Lung microvascular endothelial cell (primary cell): ENCODE measurements at regions not wholly inside any gene's neighbourhood (a gene's known extent, or its start where the extent isn't known, plus 50 kb on each side); places are given as distances from the start of the nearest gene placed in this dataset.

Source experiments
- DNase-seq, 2 donors: peaks; one replicate each; pipeline versions ENCODE4 v3.0.0 to v3.0.0-alpha.2; 2010; ENCODE audit warnings: low read depth in 2 of 2

DNA sequence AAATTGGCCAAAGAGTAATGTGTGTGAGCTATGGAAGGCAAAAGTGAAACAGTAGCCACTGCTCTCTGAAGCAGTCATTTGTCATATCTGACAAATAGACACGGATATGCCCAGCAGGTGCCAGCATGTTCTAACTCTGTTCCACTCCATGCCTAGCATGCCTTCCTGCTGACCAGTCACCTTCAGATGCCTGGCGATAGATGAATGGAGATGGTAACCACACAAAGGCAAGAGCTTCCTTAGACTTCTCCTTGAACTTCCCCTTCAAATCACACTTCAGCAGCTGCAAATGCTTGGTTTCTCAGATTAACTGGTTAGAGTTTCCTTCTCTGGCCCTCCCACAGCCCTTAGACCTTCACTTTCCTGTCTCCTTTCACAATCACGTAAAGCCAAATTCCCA is 429.9 kb downstream of the DAD1 start:
- no peak for DNase-seq

DNA sequence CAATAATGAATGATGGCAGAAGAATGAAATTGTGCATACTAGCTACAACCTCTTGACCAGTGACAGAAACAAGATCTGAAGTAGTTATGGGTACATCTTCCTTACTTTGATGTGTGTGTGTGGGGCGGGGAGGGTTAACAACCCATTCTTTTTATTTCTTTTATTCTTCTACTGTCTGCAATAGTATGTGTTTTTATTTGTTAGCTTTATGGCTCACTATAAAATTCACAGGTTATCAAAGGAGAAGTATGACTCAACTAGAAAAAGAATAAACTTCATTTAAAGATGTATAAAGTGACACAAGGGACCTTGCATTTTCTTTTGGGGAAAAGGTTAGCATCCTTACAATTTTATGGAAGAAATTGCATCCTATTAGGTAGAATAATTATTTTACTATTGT is 430.5 kb downstream of the DAD1 start:
- no peak for DNase-seq

DNA sequence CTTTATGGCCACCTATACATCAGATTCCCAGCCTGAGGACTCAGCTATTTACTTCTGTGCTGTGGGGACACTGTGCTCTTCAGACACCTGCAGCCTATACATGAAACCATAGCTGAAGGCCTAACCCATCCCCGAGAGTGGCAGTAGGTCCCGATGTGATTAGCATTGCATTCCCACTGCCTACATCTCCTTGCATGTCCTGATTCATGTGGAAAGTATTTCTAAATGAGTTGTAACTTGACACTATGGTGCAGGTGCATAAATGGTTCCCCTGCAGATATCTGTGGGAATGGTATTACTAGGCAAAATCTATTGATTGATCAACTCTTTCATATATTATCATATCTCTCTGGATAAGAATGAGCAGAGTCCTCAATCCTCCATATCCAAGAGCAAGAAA is 433.5 kb downstream of the DAD1 start:
- DNase-seq, result no peak

DNA sequence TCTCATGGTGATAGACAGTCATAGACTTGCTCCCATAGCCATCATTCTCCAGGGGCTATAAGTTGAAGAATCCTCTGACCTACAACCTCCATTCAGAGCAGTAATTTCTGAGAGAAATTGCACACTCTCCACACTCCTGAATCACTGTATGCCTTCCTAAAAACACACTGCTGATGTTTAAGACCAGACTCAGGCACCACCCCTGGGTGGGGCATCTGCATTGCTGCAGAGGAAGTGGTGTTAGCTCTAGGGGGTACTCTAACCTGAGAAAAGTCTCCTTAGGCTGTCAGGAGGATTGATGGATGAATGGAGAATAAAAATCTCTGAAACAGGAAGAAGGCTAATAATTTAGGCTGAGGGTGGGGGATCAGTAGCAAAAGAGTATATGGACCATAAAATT is 436.1 kb downstream of the DAD1 start:
- no peak for DNase-seq

DNA sequence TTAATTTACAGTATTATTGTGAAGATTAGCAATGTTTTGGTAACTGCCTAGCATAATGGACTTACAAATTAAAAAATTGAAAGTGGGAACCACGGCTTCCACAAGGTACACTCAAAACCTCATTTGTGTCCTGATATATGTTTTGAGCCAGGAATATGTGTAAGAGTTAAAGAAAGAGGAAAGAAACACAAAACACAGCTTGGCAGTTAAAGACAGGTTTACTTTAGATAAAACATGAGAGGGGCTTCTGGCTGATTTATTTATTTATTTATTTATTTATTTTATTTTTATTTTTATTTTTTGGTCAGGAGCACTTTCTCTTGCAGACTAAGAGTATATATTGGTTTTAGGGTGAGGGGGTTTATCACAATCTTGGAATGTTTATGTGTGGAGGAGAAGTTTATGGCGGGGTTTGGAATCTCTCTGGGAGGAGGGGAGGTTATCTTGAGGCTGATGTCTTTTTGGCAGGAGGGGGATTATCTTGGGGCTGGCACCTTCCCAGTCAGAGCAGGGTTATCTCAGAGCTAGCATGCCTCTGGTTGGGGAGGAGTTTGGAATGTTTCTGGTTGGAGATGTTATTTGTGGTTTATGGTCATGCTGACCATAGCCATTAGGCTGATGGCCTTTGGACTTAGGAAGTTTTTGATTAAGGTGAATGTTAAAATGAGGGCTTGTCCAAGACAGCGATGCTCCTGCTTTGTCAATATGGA is 436.7 kb downstream of the DAD1 start:
- DNase-seq, result no peak

DNA sequence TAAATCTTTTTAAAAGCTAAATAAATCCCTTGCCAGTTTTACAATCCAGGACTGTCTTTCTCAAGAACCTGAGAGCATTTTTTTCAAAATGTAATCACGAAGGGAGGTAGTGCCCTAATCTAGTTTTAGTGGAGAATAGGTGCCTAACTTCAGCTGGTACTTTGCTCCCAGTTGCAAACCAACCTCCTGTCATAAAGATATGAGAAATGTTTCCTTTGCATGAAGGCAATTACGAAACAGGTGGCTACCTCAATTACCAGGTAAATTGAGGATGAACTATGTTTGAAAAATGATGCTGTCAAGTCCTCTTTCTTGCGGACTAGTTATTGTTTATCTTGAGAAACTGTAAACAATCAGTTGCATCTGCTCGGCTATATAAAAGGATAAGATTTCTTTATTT is 437.9 kb downstream of the DAD1 start:
- no peak for DNase-seq

DNA sequence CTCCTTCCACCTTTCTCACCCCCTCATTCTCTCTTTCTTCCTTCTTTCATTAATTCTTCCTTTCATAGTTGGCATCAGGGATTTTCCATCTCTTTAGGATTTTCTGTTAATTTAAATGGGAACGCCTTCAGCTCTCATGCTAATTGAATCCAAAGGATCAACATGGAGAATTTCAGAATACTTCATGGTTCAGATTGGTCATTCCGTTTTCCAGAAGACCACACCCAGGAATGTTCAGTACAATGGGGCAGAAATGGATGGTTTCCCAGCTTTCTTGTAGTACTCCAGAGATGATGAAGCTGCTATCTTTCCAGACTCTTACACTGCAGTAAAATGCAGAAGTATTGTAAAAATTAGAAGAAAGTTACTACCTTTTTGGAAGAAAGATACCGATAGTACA is 440.0 kb downstream of the DAD1 start:
- DNase-seq, result no peak

DNA sequence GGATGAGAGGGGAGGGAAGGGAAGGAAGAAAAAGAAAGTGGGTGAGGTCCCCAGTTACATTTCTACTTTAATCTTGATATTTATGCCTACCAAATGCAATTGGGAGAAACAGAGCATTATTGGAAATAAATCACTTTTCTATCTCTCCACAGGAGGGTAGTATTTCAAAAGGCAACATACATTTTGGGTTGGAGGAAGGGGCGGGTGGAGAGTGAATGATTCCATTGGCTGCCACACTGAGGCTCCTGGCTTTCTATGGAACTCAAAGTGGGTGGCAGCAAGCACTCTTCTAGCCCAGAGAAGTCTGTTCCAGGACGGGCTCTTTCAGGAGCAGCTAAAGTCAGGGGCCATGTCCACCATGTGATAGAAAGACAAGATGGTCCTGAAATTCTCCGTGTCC is 441.3 kb downstream of the DAD1 start:
- DNase-seq, result no peak

DNA sequence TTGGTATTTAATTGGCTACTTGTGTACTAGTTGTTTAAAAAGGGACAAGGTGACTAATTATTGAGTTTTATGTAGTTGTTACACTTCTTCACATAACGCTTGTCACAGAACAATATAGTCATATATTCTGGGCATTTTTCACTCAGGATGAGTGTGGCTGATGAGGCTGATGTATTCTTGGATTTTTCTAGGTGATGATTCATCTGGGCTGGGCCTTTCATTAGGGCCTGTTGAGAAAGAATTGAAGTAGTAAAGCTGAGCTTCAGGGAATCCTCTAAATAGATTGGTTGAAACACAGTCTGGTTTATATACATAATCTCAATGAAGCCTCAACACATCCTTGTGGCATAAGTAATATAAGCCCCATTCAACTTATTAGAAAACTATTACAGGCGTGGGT is 445.7 kb downstream of the DAD1 start:
- no peak for DNase-seq

DNA sequence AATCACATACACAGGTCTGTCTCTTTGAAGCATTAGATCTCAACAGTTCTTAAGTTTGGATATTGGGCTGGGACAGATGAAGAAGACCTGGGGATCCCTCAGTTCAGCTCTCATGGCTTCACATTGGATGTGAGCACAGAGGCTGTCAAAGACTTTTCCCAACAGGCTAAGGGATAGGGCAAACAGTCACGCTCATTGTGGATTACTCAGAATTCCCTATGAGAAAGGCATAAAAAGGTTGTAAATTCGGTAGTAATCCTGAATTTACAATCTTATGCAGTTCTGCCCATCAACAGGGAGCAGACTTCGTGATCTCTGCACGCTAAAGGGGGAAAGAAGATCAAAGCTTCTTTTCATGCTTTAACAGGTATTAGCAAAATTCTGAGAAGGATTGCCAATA is 448.4 kb downstream of the DAD1 start:
- no peak for DNase-seq

DNA sequence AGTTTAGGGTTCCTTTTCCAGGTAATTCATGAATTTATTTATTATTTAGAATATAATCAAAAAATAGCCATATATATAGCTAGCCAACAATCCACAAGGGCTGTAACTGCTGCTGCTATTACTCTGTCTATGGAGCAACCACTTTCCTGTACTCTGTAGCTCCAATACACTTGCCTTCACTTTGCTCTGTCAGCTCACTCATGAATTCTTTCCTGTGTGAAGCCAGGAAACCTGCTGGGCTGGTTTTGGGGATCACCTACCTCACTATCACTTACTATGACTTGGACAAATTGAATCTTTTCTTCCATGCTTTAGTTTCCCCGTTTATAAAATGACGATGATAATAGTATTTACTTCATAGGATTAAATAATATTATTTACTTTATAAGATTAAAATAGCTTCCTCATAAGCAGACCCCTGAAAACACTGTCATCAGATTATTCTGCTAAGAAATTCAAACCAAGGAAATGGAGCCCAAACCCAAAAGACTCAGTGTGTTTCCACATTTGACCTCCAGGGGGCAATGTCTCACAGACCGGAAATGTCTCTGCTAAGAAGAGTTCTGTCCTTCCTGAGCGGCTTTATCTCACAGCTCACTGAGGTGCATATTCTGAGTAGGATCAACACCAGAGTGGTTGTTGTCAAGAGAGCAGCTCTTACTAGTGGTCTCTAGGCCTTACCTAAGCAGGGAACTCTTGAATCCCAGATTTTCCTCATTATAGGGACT is 457.1 kb downstream of the DAD1 start:
- peak in 1 of 2 donors; percentile 2 for DNase-seq

DNA sequence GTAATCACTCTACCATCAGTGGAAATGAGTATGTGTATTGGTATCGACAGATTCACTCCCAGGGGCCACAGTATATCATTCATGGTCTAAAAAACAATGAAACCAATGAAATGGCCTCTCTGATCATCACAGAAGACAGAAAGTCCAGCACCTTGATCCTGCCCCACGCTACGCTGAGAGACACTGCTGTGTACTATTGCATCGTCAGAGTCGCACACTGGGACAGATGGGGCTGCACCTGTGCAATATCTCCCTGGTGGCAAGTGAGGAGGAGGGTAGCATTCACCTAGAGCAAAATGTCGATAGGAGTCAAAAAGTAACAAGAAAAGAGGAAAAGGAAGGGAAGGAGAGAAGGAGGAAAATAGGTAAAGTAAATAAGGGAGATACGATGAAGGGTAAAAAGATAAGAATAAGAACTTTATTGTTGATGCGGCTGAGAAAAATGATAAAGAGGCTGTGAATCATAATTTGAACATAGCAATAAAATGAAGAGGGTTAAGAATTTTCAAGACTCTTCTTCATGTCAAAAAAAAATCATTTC is 450.5 kb upstream of the OR4E1 start:
- no peak for DNase-seq

DNA sequence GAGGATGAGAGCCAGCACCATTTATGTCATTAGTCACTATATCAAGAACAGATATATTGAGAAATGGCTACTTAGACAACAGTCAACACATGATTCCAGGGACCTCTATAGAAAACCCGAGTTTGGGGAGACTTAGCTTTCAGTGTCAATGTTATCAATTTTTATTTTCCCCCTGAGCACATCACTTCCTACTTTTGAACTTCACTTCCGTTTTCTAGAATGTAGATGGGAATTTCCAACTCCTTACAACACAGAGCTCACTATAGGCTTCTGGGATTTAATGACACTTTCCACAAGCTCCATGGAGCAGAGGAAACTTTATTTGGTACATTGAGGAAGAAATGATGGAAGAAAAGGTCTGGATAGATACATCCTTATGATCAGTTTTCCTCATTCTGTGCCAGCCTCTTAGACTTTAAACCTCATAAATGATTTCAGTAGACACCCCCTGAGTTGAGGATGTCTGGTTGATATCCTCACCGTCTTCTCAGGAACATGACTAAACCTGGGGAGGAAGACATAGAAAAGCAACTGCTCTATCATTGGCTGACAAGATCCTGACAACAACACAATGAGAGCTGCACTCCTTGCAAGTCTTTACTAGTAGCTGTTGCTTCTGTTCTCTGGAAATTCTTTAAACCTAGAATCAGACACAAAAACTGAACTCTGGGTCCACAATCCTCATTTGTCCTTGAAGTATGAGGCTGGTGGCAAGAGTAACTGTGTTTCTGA is 449.4 kb upstream of the OR4E1 start:
- no peak for DNase-seq

DNA sequence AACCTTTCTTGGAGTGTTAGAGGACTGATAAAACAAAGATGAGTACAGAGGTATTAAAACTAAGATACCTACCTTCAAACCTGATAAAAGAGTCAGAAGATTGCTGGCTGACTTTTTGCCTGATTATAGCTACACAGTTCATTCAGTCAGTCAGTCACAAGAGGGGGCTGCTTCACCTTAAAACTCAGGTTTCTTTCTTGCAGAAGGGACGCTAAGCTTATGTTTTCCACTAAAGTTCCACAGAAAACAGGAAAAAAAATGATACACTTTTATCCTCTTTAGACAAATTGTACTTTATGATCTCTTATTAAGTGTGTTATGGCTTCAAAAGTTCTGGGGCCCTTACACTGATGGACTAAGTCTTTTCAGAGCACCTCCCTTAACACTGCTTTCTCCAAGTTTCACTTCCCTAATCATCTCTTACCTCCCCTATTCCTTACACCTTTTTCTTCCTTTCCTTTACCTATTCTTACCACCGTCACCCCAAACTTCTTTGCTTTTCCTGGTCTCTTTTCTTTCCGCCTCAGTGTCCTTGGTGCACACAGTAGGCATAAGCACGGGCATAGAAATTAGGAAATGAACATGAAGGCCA is 448.7 kb upstream of the OR4E1 start:
- no peak for DNase-seq

DNA sequence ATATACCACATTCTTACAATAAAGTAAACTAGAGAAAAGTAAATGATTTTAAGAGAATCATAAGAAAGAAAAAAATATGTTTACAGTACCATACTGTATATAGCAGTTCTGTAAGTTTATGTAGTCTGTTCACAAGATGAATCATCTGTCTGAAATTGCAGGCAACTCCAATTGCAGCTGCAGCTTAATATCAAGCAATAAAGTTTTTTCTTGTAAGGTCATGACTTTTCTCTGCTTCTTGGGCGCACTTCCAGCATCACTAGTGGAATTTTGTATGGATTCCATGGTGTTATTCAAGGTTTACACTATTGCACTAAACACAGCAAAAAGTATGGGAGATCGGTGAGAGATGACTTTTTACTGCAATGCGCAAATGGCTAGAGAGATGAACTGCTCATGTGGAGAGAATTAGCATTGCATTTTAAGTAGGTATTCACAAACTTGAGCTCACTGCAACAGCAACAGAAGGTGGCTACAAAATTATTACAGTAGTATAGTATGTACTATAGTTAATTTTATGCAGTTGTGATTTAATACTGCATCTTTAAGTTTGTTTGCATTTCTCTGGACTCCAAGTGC is 445.4 kb upstream of the OR4E1 start:
- no peak for DNase-seq

DNA sequence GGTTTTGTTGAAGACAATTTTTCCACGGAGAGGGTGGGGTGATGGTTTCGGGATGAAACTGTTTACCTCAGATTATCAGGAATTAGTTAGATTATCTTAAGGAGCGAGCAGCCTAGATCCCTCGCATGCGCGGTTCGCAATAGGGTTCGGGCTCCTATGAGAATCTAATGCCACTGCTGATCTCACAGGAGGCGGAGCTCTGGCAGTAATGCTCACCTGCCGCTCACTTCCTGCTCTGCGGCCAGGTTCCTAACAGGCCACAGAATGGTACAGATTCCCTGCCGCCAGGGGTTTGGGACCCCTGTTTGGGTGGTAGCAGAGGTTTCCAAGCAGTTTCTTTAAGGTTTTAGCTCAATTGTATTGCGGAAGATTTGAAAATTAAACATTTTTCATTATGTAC is 439.8 kb upstream of the OR4E1 start:
- no peak for DNase-seq

DNA sequence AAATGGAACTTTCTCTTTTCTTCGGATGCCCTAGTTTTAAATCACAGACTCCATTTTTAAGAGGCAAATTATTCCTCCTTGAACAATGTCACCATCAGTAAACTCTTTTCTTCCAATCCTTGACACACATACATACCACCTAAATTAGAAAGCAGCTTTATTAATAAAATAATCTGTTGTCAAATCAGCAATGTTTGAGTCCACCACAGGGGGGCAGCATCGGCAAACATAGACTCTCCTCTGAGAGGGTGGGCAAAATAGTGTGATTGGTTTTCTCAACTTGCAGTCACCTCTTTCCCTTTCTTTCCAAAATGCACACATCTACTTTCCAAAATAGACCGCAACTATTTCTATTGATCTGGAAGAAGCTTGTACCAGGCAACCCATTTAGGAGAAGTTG is 438.4 kb upstream of the OR4E1 start:
- peak in 1 of 2 donors; percentile 15 for DNase-seq

DNA sequence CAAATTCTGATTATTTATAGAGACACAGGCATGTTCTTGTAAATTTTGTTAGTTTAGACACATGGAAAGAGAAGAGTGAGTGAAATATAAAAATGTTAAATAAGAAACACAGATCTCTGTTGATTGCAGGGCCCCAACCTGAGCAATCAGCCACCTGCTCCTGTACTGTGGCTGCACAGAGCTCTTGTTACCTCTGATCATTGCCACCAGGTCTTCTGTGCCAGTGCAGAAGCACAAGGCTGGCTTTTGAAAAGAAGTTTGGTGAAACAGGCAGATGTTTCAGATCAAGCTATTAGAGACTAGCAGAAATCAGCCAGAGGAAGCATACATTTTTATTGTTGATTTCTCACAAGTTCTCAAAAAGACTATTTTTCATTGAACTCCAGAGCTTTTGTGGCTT is 434.1 kb upstream of the OR4E1 start:
- DNase-seq, result no peak

DNA sequence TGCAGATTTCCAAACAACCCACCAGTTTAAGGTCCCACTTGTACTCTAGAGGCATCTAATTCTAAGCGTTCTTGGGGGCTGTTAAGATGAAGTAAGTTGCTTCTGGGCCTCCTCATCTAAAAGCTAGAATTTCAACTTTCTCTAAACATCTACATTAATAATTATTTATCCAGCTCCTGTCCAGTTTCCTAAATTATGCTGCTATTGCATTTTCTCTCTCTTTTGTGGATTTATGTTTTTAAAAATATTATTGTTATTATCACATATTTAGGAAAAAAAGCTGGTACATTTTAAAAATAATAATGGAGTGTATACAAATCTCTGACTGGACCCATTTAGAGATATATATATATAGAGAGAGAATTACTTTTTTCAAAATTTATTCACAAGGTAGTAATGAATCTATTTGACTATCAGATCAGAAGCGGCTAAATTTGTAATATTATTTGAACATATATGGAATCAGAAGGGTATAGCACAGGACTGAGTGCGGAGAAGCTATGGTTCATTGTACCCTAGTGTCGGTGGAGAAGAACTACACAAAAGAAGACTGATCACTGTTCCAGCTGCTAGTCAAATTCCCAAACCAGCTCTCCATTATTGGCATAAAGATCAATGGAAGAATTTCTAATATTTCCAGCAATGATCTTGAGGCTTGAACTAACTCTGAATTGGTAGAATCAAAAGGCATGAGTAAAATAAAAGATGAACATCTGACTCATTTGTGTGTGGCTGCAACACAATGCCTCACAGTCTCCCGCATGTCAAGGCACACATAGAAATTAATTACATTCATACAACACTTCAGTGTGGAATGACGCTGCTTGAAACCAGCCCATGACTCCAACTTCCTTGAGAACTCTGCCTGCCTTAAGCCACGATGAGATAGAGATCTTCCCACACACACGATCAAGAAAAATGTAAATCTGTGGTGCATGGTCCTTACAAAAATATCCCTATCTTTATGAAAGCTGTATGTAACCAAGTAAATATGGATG is 433.4 kb upstream of the OR4E1 start:
- no peak for DNase-seq

DNA sequence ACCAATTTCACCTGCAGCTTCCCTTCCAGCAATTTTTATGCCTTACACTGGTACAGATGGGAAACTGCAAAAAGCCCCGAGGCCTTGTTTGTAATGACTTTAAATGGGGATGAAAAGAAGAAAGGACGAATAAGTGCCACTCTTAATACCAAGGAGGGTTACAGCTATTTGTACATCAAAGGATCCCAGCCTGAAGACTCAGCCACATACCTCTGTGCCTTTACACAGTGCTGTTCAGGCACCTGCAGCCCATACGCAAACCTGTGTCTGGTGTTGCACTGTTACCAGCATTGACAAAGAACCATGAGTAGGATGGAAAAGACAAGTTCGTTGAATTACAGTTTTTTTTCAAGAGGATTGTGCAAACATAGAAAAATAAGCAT is 432.0 kb upstream of the OR4E1 start:
- no peak for DNase-seq
